ENCODE measurements at regions not wholly inside any gene's neighbourhood (a gene's known extent, or its start where the extent isn't known, plus 50 kb on each side); places are given as distances from the start of the nearest gene placed in this dataset.

DNA sequence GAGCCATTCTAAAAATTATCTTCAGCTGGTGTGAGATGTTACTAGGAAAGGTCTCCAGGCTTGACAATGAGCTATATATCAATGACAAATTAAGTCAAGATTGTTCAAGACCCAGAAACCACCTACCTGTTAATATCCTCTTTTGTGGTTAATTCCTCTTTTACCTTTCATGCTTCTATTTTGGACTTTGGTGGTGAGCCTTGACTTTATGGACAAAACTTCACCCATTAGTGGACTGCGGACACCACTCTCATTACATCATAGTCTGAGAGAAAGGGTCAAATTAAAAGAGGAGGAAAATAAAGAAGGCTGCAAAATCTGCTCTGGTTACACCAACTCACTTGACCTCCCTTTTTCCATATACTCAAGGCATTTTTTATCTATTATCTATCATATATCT is 271.5 kb upstream of the TTC14 start:
- TF ChIP-seq, protein P1, sequence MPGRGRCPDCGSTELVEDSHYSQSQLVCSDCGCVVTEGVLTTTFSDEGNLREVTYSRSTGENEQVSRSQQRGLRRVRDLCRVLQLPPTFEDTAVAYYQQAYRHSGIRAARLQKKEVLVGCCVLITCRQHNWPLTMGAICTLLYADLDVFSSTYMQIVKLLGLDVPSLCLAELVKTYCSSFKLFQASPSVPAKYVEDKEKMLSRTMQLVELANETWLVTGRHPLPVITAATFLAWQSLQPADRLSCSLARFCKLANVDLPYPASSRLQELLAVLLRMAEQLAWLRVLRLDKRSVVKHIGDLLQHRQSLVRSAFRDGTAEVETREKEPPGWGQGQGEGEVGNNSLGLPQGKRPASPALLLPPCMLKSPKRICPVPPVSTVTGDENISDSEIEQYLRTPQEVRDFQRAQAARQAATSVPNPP (CRISPR knock-in tag; IDR thresholded peaks at IDR 0.05): no peak
- TF ChIP-seq POLR2AphosphoS5 (IDR thresholded peaks at IDR 0.05; ENCODE audit: low read depth, low read length): no peak
- TF ChIP-seq HDAC6 (IDR thresholded peaks at IDR 0.05; ENCODE audit: low read depth, low read length): no peak
- TF ChIP-seq, protein P2, sequence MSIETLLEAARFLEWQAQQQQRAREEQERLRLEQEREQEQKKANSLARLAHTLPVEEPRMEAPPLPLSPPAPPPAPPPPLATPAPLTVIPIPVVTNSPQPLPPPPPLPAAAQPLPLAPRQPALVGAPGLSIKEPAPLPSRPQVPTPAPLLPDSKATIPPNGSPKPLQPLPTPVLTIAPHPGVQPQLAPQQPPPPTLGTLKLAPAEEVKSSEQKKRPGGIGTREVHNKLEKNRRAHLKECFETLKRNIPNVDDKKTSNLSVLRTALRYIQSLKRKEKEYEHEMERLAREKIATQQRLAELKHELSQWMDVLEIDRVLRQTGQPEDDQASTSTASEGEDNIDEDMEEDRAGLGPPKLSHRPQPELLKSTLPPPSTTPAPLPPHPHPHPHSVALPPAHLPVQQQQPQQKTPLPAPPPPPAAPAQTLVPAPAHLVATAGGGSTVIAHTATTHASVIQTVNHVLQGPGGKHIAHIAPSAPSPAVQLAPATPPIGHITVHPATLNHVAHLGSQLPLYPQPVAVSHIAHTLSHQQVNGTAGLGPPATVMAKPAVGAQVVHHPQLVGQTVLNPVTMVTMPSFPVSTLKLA (IDR thresholded peaks at IDR 0.05): no peak
- TF ChIP-seq STAT5B (CRISPR knock-in tag; IDR thresholded peaks at IDR 0.05): no peak
- TF ChIP-seq NFYB (CRISPR knock-in tag; IDR thresholded peaks at IDR 0.05): no peak
- TF ChIP-seq TAF1 (CRISPR knock-in tag; IDR thresholded peaks at IDR 0.05): no peak
